NCI-H2227 (cell line): ENCODE measurements at regions not wholly inside any gene's neighbourhood (a gene's known extent, or its start where the extent isn't known, plus 50 kb on each side); places are given as distances from the start of the nearest gene placed in this dataset.

ENCODE experiments used
- DNase-seq: peaks from one replicate; lab custom pipeline; 2025; ENCODE audit not compliant: unreplicated experiment; lab: John Stamatoyannopoulos, UW

DNA sequence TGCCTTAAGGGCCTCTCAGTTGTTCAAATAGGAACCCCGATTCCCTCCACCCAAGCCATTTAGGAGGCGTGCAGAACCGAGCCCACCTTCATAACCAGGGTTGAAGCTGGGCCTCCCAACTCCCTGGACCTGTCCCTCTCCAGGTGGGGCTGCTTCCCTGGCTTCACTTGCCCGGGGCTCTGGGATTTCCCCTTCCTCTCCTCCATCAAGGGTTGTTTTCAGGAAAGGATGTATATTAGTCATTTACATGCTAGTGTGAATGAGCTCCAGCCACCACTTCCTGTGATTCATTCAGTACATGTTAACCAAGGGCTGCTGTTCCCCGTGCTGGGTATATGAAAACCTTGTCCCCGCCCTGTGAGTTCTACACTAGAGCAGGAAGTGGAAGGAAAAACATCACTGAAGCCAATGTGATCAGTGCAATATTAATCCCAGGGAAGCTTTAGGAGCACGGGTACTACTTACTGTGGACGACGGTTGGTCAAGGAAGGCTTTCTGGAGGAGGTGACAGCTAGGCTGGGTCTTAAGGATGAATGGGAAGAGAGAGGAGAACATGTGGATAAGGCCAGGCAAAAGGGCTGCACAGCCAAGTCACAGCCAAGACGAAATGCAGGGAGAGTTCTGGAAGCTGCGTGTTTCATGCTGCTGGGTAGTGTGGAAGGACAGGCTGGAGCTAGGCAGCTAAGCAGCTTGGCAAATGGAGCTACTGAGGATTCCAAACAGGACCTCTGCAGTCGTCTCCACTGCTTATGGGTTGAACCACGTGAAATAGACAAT is 150.1 kb upstream of the SHH start:
- no peak for DNase-seq

DNA sequence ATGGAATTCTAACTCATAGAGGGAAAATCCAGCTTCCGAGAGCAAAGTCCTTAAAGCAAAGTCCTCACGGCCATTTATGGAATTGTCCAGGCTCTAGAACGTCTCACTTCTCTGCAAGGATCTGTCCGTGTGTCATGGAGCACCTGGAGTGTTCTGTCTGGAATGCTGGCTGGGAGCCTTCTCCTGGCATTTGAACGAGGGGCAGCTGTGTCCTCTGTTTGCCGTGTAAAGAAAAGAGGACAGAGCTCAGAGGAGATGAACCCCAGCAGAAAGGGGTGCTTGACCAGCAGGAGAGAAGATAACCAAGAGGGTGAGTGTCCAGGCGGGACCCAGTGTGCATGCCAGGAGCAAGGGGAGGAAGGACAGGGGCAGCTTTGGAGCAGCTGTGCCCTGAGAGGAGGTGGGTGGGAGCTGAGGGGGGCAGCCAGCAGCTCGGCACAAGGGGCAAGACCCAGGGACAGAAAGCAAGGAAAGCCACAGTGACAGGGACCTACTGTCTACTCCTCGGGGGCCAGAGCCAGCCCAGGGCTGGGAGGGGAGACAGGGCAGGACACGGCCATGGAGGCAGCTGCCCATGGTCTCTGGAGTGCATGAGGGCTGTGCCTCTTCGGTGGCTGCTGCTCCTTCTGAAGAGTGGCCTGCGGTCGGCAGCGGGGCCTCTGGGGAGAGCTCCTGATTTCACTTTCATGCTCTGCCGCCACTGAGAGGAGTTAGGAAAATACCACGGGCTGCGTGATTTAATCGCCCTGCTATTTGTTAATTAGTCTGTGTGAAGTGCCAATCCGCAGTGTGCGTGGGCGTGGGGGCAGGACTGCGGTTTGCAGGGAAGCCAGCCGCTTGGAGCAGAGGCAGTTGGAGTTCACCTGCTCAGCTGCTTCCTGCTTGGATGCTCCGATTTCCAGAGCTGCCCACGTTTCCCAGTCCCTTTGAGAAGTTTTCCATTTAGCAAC is 149.3 kb upstream of the SHH start:
- DNase-seq = no peak

DNA sequence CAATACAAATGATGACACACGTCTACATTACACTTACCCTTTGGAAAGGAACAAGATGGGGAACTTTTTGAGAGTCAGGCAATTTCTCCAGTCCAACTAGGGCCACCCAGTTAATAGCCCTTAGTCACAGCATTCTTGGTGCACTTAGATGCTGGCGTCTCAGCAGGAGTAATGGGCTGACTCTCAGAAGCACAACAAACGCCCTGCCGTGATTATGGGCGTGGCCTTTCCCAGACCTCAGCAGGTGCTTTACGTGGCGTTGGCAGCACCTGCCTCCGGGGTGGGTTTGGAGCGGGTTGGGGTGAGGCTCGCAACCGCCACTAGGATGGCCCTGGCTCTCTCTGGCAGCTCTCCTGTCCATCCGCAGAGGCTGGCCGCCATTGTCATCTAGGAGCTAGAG is 147.6 kb upstream of the SHH start:
- no peak for DNase-seq

DNA sequence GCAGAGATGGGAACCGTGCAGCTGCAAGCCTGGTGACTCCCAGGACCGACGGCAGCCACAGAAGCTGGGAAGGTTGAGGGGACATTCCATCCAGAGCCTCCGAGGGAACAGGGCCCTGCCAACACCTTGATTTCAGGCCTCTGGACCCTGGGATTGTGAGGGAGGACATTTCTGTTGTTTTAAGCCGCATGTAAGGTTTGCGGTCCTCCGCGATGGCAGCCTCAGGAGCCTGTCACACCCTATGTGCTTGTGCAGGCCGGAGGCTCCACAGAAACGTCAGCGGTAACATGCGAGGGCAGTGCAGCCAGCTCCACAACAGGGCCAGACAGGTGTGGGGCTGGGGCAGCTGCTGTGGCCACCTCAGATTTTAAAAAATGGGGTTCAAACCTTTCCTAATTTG is 144.7 kb upstream of the SHH start:
- DNase-seq = no peak

DNA sequence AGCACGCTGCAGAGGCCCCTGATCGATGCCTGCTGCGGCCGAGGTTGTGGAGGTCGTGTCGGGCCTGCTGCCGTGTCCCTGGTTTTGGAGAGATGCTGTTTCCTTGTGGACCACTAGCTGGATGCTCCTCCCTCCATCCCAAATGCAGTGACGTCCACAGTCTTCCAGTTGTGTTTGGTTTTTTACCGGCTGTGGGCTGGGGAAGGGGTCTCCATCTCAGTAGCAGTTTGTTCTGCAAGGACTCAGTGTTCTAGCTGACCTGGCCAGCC is 143.0 kb upstream of the SHH start:
- no peak for DNase-seq

DNA sequence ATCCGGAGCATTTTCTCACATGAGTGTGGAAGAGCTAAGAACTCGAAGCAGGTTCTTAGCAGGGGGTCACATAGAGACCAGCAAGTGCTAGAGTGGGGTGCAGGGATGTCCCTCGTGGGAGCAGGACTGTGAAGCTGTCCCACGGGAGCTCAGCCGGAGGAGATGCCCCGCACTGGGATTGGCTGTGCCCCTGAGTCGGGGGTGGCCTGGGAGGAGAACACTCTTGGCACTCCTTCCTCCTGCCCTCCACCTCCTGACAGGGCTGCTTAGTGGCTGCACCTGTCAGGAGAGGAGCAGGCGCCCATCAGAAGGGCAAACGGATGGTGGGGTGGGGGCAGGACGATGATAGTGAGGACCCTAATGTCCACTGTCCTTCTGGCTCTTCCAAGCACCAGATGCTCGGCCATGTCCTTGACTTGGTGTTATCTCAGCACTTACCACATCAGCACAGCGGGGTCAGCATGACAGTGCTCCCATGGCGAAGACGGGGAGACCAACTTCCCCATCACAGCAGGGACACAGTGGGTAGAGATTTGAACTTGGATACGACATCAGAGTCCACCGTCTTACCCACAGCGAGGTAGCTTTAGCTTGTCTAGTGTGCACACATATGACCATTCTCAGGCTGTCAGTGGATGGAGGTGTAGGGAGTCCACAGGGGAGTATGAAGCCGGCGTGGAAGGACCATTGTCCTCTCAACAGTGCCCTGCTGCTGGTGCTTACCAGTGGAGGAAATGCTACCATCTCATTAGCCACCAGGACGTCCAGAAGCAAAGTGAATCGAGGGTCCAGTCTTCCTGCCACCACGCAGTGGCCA is 142.5 kb upstream of the SHH start:
- no peak for DNase-seq

DNA sequence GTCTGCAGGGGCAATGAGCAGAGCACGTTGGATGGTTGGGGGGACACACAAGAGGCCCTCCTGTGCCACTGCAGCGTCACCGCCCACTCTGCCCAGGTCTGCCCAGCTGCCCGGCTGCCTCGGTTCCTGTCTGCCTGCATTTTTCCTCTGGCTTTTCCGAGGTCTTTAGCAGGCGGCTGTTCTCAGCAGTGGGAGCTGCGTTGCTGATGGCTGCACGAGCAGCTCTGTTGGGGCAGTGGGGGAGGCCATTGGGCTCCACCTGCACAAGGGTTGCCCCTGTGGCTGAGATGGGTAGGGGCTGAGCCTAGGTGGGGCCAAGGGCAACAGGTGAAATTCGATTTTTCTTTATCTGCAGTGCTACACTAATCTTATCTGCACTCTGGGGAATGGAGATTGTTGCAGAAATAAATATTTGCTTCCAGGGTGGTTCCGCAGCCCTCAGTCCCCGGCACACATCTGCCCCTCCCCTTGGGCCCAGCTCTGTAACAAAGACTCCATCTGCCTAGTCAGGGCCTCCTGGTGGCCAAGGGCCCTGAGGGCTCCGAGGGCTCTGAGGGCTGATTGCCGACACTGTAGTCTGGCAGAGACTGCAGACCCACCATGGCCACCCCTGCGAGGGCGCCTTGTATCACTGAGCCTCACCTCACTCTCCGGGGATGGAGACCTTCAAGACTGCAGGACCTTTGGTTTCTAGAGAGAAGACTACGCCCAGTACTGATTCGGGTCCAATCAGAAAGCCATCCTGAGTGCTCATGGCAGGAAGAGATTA is 141.7 kb upstream of the SHH start:
- no peak for DNase-seq

DNA sequence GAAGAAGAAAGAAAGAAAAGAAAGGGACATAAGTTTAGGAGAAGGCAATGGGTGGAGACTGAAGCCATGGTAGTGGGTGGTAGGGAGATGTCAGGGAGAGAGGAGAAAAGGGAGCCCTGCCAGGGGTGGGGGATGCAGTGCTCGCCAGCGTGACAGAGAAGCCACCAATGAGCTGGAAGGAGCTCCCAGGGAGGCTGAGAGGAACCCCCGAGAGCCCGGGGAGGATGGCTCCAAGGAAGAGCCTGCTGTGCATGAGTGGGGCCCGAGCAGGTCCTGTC is 141.2 kb upstream of the SHH start:
- no peak for DNase-seq

DNA sequence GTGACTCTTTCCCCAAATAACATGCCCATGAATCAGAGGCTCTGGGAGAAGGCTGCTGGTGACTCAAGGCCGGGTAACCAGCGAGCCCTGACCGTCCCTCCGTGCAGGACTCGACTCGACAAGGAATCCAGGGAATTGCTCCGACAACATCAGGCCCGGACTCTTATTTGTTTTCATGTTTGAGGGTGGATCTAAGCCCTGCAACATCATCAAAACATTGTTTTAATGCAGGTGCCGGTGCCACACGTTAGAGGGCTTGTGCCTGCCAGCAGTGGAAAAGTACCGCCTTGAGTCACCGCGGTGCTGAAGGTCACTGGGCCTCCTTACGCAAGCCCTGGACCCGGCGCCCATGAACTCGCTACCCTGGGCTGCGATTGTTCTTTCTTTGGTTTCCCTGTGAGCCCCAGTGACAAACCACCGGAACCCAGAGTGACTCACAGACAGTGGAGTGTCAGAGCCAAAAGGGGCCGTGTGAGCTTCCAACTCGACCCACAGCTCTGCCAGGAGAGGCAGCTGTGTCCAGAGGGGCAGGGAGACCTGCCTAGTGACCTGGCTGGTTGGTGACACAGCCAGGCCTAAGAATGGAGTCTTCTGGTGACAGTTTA is 139.4 kb upstream of the SHH start:
- no peak for DNase-seq

DNA sequence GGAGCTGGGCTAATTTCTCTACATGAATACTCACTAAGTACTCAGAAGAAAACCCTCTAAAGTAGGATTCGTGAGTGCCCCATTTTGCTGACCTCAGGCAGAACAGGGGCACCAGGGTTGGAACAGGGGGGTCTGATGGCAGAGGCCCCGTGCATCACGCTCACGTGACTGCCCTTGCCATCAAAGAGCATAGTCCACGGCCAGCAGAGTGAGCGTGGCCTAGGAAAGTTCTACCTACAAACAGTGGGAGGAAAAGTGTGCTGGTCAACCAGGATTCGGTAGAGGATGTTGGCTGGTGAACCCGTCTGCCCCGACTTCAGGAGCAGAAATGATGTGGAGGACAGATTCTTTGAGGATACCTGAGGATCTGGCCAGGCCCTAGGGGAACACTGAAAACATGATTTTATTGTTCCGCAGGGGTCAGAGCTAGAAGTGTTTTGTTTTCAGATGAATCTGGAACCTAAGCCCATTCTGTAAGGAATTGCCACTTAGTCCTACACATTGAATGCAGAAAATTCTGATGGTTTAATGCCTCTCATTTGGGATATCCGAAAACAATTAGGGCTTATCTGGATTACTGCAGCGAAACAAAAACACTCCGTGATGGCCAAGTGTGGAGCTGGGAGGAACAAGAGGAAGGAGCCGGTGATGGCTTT is 138.8 kb upstream of the SHH start:
- DNase-seq = no peak

DNA sequence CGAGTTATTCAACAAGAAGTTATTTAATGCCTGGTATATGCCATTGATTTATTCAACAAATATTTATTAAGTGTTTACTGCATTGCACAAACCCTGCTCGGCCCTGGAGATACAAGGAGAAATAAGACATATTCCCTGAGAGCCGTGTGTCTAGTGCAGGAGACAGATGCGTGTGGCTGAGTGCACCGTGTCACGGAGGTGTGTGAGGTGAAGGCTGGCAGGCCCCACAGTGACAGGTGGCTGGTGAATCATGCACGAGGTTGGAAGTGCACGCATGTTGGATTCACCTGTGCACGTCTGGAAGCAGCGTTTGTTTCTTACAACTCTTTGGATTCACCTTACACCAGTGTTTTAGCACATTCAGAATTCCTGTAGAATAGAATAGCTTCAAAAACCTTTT is 136.6 kb upstream of the SHH start:
- no peak for DNase-seq

DNA sequence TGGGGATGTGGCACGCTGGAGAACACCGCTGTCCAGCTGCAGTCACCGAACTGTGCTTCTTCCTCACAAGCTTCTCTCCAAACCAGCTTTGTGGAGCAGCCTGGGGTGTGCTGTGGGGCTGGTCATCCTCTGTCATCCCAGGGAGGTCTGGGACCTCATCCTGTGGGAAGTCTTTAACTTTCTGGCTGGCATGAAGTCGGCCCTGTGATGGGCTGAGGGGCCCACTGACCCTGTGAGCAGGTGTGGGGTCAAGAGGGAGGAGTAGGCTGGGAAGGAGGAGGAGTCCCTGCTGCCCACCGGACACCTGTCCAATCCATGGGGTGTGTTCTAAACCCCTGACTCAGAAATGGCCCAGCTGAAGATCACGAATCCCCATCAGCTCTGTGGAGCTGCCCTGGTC is 136.2 kb upstream of the SHH start:
- no peak for DNase-seq

DNA sequence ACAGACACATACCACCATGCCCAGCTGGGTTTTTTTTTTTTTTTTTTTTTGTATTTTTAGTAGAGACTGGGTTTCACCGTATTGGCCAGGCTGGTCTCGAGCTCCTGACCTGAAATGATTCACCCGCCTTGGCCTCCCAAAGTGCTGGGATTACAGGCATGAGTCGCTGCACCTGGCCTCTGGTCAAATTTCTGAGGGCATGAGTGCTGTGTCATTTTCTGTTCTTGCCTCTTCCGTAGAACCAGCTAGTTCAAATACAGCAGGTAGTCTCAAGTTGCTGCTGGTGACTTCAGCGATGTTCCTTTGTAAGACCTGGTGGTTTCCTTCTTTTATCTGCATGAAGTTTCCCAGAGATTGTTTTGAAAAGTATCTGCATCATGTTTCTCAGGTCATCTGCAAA is 134.8 kb upstream of the SHH start:
- DNase-seq = no peak

DNA sequence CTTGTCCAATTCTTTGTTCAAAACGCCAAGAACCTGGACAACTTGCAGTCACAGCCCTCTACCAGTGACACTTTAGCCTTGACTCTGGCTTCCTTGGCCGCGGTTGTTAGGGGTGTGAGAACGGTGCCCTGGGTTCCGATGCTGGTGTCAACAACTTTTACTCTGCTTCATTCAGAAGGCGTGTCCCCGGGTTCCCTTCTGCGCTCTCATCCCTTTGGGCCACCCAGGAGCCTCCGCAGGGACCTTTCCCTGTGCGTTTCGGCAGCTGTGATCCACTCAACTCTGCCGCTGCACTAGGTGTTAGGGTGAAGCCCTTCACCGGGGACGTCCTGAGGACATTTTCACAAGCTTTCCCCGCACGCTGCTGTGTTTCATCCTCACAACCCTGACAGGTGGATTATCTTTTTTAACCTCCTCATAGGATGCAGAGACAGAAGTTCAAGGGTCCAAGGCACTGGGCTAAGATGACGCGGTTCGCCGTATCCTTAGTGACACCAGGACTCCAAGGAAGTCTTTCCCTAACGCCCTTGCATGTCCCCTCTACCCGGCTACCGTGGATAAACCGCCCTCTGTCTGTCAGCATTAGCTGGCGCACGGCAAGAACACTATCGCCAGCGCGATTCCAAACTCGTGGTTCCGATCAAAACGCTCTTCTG is 133.5 kb upstream of the SHH start:
- DNase-seq = no peak

DNA sequence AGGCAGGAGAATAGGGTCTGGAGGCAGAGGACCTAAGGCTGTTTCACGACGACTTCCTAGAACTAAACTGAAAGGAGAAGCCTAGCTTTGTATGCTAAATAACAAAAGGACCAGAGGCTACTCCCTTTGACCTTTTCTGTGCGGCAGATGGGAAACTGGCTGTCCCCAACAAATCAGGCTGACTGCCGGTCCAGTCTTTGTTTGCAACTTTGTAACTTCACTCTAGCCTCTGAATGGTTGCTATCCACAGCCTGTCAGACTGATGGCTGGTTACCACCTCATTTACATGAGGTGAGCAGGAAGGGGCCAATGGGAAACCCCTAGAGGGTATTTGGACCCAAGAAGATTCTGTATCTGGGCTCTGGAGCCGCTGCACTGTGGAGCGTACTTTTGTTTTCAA is 132.6 kb upstream of the SHH start:
- no peak for DNase-seq

DNA sequence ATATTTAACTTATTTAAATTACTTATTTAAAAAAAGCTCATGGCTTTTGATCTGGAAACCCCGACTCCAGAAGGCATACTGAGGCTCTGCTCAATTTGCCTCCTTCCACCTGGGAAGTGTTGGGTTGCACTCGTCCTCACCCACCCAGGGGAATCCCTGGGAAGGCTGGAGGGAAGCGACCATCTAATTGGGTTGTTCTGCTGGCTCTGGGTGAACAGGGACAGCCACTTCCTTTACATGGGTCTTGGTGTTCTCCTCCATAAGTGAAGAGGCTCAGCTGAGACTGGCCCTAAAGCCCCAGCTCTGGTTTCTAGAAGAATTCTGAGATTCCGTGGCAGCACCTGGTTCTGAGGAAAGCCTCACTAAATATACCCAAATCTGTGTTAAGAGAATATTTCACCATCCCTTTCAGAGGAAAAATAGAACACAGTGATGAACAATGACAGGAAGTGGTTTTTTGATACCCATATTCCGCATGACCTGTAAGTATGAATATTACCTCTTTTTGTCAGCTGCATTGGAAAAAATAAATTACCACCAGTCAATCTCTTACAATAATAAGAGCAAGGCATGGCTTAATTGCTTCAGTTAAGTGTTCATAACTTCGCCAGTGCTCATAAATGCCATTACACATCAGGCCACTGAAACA is 131.1 kb upstream of the SHH start:
- DNase-seq = no peak

DNA sequence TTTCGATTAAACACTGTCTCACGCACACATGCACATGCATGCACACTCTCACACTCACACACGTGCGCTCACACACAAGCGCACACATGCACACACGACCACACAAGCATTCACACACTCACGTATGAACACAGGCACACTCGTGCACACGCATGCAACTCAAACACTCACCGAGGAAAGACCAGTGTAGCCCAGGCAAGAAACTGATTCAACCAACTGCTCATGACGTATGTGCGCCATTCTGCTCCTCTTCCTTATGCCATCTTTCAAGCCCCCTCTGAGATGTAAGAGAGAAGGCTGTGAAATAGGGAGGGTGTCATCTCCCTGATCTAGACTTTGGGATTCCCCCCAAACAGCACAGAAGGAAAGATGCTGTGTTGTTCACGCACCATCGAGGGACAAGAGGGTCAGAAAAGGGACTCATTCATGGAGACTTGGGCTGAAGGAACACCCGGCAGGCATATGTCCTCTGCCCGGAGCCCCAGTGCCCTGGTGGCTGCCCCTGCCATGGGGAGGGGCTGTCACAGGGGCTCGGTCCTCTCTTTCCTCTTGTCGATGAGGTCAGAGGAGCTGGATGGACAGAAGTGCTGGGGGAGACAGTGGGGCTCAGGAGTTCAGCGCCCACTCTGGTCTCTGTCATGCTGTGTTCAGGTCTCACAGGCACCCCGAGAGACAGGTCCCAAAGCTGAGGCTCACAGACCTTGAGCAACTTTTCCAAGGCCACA is 130.1 kb upstream of the SHH start:
- DNase-seq = no peak

DNA sequence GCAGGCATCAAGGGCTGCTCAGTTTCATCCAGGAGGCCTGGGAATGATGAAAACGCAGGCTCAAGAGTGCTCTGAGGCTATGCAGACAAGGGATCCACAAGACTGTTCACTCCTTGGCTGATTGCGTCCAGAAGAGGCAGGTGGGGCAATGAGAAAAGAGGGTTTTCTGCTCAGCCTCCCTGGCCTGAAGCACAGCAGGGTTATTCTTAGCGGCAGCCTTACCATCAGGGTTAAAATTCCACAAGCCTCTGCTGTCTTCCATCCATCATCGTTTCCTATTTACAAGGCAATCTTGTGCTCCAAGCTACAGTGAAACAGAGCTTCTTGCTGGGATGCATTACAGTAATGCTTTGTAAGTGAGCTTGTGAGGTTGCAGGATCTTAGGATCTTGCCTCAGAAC is 129.4 kb upstream of the SHH start:
- DNase-seq = no peak

DNA sequence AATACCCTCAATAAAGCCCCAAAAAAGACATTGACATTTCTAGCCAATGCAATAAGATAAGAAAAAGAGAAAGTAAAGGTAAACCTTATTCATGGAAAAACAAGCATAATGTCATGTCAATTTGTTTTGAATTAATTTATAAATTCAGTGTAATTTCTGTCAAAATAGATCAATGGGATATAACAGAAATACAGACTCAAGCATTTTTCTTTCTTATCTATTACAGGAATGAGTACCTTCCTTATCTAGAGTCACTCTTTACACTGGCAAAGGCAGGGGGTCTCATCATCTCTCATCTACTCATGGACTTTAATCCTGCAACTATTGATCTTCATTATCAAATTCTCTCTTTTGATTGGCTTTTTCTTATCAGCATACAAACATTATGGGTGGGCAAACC is 127.1 kb upstream of the SHH start:
- no peak for DNase-seq
